Aorta (tissue), 5 donors: ENCODE measurements at regions not wholly inside any gene's neighbourhood (a gene's known extent, or its start where the extent isn't known, plus 50 kb on each side); places are given as distances from the start of the nearest gene placed in this dataset.

Experiments used
- ATAC-seq: fragments of 200-7000 bp; cut with Tn5 transposase; one replicate; pipeline ENCODE4 v1.9.1; 2022; ENCODE audit warnings: moderate library complexity; ENCODE audit not compliant: low FRiP score
- DNase-seq, 2 donors: peaks; one replicate each; pipeline ENCODE4 v3.0.0-alpha.2; 2020
- H3K27ac ChIP-seq, 2 donors: one replicate each; pipeline ENCODE4 v1.5.1; 2013; ENCODE audit warnings: low read length in 2 of 2, mild to moderate bottlenecking in 2 of 2, moderate library complexity in 2 of 2, control low read depth in 1 of 2, inconsistent platforms in 1 of 2, low read depth in 1 of 2
- H3K27me3 ChIP-seq, 2 donors: one replicate each; pipeline ENCODE4 v1.6.1; 2013; ENCODE audit warnings: control low read depth in 1 of 2, low read length in 1 of 2, mild to moderate bottlenecking in 1 of 2, moderate library complexity in 1 of 2; ENCODE audit not compliant: insufficient read depth in 2 of 2, control insufficient read depth in 1 of 2
- H3K36me3 ChIP-seq, 2 donors: one replicate each; pipeline ENCODE4 v1.6.1; 2013; ENCODE audit warnings: control low read depth in 1 of 2, low read length in 1 of 2, mild to moderate bottlenecking in 1 of 2; ENCODE audit not compliant: insufficient read depth in 2 of 2, control insufficient read depth in 1 of 2
- H3K4me1 ChIP-seq, 2 donors: one replicate each; pipeline ENCODE4 v1.6.1; 2013; ENCODE audit warnings: low read length in 2 of 2, control low read depth in 1 of 2, mild to moderate bottlenecking in 1 of 2, moderate library complexity in 1 of 2; ENCODE audit not compliant: insufficient read depth in 2 of 2, control insufficient read depth in 1 of 2
- H3K4me3 ChIP-seq, 2 donors: one replicate each; pipeline ENCODE4 v1.5.1; 2013; ENCODE audit warnings: low read length in 2 of 2, control low read depth in 1 of 2, mild to moderate bottlenecking in 1 of 2
- H3K9me3 ChIP-seq: one replicate; pipeline ENCODE4 v1.6.1; 2013; ENCODE audit warnings: mild to moderate bottlenecking, low read length; ENCODE audit not compliant: control insufficient read depth
- WGBS, 2 donors: extraction: QIAGEN DNeasy Blood & Tissue Kit; methylation state at CpG; one replicate each; pipeline ENCODE4 v1.1.7; 2013; 5-methylcytosine and 5-hydroxymethylcytosine counted together
- intact Hi-C, 2 donors: fragments of 100-400 bp; cut with DNase I; formaldehyde crosslinking; loops; one replicate each; pipeline versions ENCODE4 v1.14.2 to v1.15.0; 2022
- donor health status: healthy with polysubstance abuse.
- donor health status: Bipolar disorder and iron deficiency.
- donor health status: DM: no; HTN: no; CAD: no.
- donor health status: DM: no; HTN: no; CAD: no.
- donor health status: DM: yes; HTN: yes; CAD: no.

DNA sequence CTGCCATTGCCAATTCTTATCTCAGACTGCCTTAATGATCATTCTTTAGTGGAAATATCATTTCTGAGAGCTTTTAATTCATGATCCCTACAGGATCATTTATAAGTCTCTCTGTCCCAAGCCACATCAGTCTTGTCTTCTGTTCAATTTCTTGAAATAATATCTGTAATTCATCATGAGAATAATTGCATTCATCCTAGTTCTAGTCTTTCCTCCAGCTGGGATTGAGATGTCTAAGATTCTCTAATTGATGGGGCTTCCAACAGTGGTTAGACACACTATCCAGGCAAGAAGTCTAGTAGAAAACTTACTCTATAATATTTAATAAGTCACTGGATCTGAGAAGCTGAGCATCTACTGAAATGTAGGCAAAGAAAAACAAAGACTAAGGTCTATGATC lies 854.7 kb upstream of the ADGRL3 start:
- Histone ChIP-seq H3K4me1 (no peaks in the 10 kb centered on the region), H3K36me3 (no peaks in the 10 kb centered on the region), H3K9me3 (no peaks in the 10 kb centered on the region), H3K4me3 (no peak overlapping the region), H3K27me3 (no peaks in the 10 kb centered on the region), H3K27ac (no peak overlapping the region)
- no peak for DNase-seq
- intact Hi-C loops: no loop called here
- ATAC-seq: no peak

GRCh38 chr4:60359746-60360367 lies 840.3 kb upstream of the ADGRL3 start:
- Histone ChIP-seq H3K36me3 (no peaks in the 10 kb centered on the region), H3K4me3 (no peak overlapping the region), H3K27ac (no peak overlapping the region), H3K4me1 (no peaks in the 10 kb centered on the region), H3K27me3 (no peaks in the 10 kb centered on the region), H3K9me3 (no peaks in the 10 kb centered on the region)
- intact Hi-C loops: no loop called here
- no peak for DNase-seq
- 66 to 68% methylated on average over 3 of the region's 3 CpGs for WGBS, 2 donors
- ATAC-seq: no peak

- H3K36me3 ChIP-seq: no peaks in the 10 kb centered on the region
- ATAC-seq (no peak), DNase-seq (no peak)
- intact Hi-C loops: no loop called here
- no peaks in the 10 kb centered on the region for H3K9me3 ChIP-seq
- 81 to 87% methylated on average over 3 of the region's 3 CpGs for WGBS, 2 donors
- no peak overlapping the region for H3K4me3 ChIP-seq
- H3K27ac ChIP-seq: no peak overlapping the region
- H3K27me3 ChIP-seq: no peaks in the 10 kb centered on the region
- H3K4me1 ChIP-seq: no peaks in the 10 kb centered on the region
Observed at GRCh38 chr4:60365176-60365575, 835.0 kb upstream of the ADGRL3 start.

DNA sequence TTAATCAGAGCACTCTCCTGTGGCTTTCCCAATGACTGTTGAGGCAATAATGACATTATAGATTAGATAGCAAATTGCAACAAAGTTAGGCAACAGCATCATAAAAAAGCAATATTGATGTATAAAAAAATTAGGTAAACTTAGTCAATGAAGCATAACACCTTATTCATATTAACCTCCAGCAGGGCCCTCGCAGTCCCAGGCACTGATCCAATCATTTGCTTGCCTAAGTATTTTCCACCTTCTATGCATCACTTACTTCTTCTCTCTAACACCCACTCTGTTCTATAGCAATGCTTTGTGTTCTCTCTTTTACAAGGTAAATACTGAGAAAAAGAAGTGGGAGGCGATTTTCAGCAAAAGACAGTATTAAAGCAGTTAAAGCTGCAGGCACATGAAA lies 833.5 kb upstream of the ADGRL3 start:
- Histone ChIP-seq H3K4me1 (no peaks in the 10 kb centered on the region), H3K4me3 (no peak overlapping the region), H3K27ac (no peak overlapping the region), H3K36me3 (no peaks in the 10 kb centered on the region), H3K9me3 (no peaks in the 10 kb centered on the region), H3K27me3 (no peaks in the 10 kb centered on the region)
- intact Hi-C loops: no loop called here
- DNase-seq: no peak
- ATAC-seq: no peak
- 85 to 95% methylated on average over 2 of the region's 2 CpGs for WGBS, 2 donors

- no peak for DNase-seq
- no peaks in the 10 kb centered on the region for H3K36me3 ChIP-seq
- ATAC-seq: no peak
- intact Hi-C loops: no loop called here
- H3K27ac ChIP-seq: no peak overlapping the region
- H3K4me3 ChIP-seq: no peak overlapping the region
- no peaks in the 10 kb centered on the region for H3K9me3 ChIP-seq
- 95% methylated on average over 1 of the region's 1 CpG for WGBS, 2 donors
- no peaks in the 10 kb centered on the region for H3K4me1 ChIP-seq
- no peaks in the 10 kb centered on the region for H3K27me3 ChIP-seq
Observed at GRCh38 chr4:60368986-60369385, 831.1 kb upstream of the ADGRL3 start.

GRCh38 chr4:60378010-60378409 lies 822.1 kb upstream of the ADGRL3 start:
- H3K4me3 ChIP-seq: no peak overlapping the region
- intact Hi-C loops: no loop called here
- 84 to 100% methylated on average over 1 of the region's 1 CpG for WGBS, 2 donors
- ATAC-seq (no peak), DNase-seq (no peak)
- no peaks in the 10 kb centered on the region for H3K9me3 ChIP-seq
- H3K27me3 ChIP-seq: no peaks in the 10 kb centered on the region
- H3K27ac ChIP-seq: no peak overlapping the region
- H3K4me1 ChIP-seq: no peaks in the 10 kb centered on the region
- H3K36me3 ChIP-seq: no peaks in the 10 kb centered on the region

GRCh38 chr4:60384516-60384915 lies 815.6 kb upstream of the ADGRL3 start:
- 71 to 76% methylated on average over 2 of the region's 2 CpGs for WGBS, 2 donors
- Histone ChIP-seq H3K36me3 (no peaks in the 10 kb centered on the region), H3K27ac (no peak overlapping the region), H3K9me3 (no peaks in the 10 kb centered on the region), H3K4me1 (no peaks in the 10 kb centered on the region), H3K4me3 (no peak overlapping the region), H3K27me3 (no peaks in the 10 kb centered on the region)
- DNase-seq (no peak), ATAC-seq (no peak)
- intact Hi-C loops: no loop called here

DNA sequence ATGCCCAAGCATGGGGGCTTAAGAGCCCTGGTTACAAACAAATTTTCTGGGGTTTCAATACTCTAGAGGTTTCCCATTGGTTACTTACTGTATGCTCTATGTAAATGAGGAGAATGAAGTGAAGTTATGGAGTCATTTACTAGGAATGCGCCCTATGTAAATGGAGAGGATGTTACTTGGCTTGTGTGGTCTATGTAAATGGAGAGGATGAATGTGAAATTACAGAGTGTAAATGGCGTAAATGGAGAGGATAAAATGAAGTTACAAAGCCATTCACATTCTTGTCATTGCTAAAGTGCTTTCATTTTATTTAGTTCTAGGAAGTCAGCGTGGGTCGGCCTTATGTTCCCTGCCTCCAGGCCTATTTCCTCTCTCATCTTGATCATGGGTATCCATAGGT lies 810.5 kb upstream of the ADGRL3 start:
- Histone ChIP-seq H3K9me3 (no peaks in the 10 kb centered on the region), H3K4me1 (no peaks in the 10 kb centered on the region), H3K27me3 (no peaks in the 10 kb centered on the region), H3K27ac (no peak overlapping the region), H3K36me3 (no peaks in the 10 kb centered on the region), H3K4me3 (no peak overlapping the region)
- ATAC-seq (no peak), DNase-seq (no peak)
- WGBS, 2 donors: 94 to 95% methylated on average over 4 of the region's 4 CpGs
- intact Hi-C loops: no loop called here

- ATAC-seq (no peak), DNase-seq (no peak)
- Histone ChIP-seq H3K9me3 (no peaks in the 10 kb centered on the region), H3K27ac (no peak overlapping the region), H3K27me3 (no peaks in the 10 kb centered on the region), H3K4me1 (no peaks in the 10 kb centered on the region), H3K36me3 (no peaks in the 10 kb centered on the region), H3K4me3 (no peak overlapping the region)
- whole genome bisulfite sequencing, 2 donors: 84 to 90% methylated on average over 5 of the region's 5 CpGs
- intact Hi-C loops: no loop called here
Observed at GRCh38 chr4:60396341-60397049, 803.6 kb upstream of the ADGRL3 start.
